ENCODE measurements at regions not wholly inside any gene's neighbourhood (a gene's known extent, or its start where the extent isn't known, plus 50 kb on each side); places are given as distances from the start of the nearest gene placed in this dataset.

- Histone ChIP-seq H3K4me3 (ENCODE audit: control extremely low read depth in 1 of 5, extremely low read depth in 1 of 5, insufficient read depth in 1 of 5, low read depth in 2 of 5, low read length in 4 of 5) (no peak overlapping the region), H2AFZ (ENCODE audit: insufficient read depth, low read depth, low read length, poor library complexity, severe bottlenecking) (no peak overlapping the region), H3K79me2 (ENCODE audit: control insufficient read depth, insufficient read depth, low read length) (no peaks in the 10 kb centered on the region), H3K36me3 (replicated peaks in 1 of 2; ENCODE audit: control extremely low read depth in 1 of 2, control insufficient read depth in 1 of 2, extremely low read depth in 1 of 2, insufficient read depth in 2 of 2, low read length in 1 of 2) (no peaks in the 10 kb centered on the region), H3K4me2 (replicated peaks; ENCODE audit: low read depth, low read length, poor library complexity, severe bottlenecking) (no peak overlapping the region), H3K9ac (ENCODE audit: low read length) (no peak overlapping the region), H4K20me1 (ENCODE audit: control insufficient read depth, insufficient read depth, low read length, poor library complexity, severe bottlenecking) (no peaks in the 10 kb centered on the region), H3K4me1 (ENCODE audit: control insufficient read depth in 2 of 2, insufficient read depth in 2 of 2, low read length in 2 of 2) (no peaks in the 10 kb centered on the region), H3K27me3 (replicated peaks in 1 of 4; ENCODE audit: control extremely low read depth in 1 of 4, control insufficient read depth in 3 of 4, insufficient read depth in 4 of 4, low read length in 3 of 4) (no peaks in the 10 kb centered on the region), H3K27ac (ENCODE audit: low read length in 2 of 2) (no peak overlapping the region), H3K9me3 (ENCODE audit: control extremely low read depth in 1 of 3, control insufficient read depth in 2 of 3, insufficient read depth in 1 of 3, low read length in 2 of 3) (peaks cover 0 to 6% (median 4%) of the 10 kb centered on the region in 3 donors)
- intact Hi-C loops (cut with micrococcal nuclease), result no loop called here
- ATAC-seq (ENCODE audit: low read depth) (no peak), DNase-seq (no peak)
- Mint-ChIP-seq H3K4me1 (no peaks in the 10 kb centered on the region), H3K27me3 (no peaks in the 10 kb centered on the region), H3K4me3 (no peak overlapping the region), H3K27ac (no peak overlapping the region), H3K9me3 (ENCODE audit: insufficient read depth) (peaks cover 7% of the 10 kb centered on the region)
- WGBS (ENCODE audit: insufficient coverage), result no CpG with 5 or more reads among the region's 2 CpGs
- POLR2A ChIA-PET, result no interaction called here
- no peak for TF ChIP-seq EZH2 (IDR thresholded peaks at IDR 0.05; ENCODE audit: borderline replicate concordance, insufficient read depth, low read depth, low read length, poor library complexity, severe bottlenecking)
- TF ChIP-seq, protein P1, sequence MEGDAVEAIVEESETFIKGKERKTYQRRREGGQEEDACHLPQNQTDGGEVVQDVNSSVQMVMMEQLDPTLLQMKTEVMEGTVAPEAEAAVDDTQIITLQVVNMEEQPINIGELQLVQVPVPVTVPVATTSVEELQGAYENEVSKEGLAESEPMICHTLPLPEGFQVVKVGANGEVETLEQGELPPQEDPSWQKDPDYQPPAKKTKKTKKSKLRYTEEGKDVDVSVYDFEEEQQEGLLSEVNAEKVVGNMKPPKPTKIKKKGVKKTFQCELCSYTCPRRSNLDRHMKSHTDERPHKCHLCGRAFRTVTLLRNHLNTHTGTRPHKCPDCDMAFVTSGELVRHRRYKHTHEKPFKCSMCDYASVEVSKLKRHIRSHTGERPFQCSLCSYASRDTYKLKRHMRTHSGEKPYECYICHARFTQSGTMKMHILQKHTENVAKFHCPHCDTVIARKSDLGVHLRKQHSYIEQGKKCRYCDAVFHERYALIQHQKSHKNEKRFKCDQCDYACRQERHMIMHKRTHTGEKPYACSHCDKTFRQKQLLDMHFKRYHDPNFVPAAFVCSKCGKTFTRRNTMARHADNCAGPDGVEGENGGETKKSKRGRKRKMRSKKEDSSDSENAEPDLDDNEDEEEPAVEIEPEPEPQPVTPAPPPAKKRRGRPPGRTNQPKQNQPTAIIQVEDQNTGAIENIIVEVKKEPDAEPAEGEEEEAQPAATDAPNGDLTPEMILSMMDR (IDR thresholded peaks at IDR 0.05), result no peak
- CTCF ChIA-PET, result no interaction called here
These were observed 54.4 kb upstream of the MAP9 start for GRCh38 chr4:155430895-155431795.

DNA sequence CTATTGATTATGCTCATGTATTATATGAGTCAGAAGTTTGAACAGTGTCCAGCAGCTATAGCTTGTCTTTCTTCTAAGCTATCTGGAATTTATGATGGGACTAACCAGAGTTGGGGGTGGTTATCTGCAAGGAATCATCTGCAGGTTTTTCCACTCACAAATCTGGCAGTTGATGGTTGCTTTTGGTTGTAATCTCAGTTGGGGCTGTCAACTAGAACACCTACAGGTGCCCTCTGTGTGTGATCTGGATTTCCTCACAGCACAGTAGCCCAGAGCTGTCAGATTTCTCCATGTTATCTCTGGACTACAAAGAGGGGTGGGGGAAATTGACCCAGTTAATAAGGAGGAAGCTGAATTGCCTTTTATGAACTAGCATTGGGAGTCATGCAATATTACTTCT is 51.4 kb upstream of the MAP9 start:
- intact Hi-C loops (cut with micrococcal nuclease), result no loop called here
- Histone ChIP-seq H3K27ac (ENCODE audit: low read length in 2 of 2) (no peak overlapping the region), H4K20me1 (ENCODE audit: control insufficient read depth, insufficient read depth, low read length, poor library complexity, severe bottlenecking) (no peaks in the 10 kb centered on the region), H3K36me3 (replicated peaks in 1 of 2; ENCODE audit: control extremely low read depth in 1 of 2, control insufficient read depth in 1 of 2, extremely low read depth in 1 of 2, insufficient read depth in 2 of 2, low read length in 1 of 2) (no peaks in the 10 kb centered on the region), H2AFZ (ENCODE audit: insufficient read depth, low read depth, low read length, poor library complexity, severe bottlenecking) (no peak overlapping the region), H3K4me2 (replicated peaks; ENCODE audit: low read depth, low read length, poor library complexity, severe bottlenecking) (no peak overlapping the region), H3K79me2 (ENCODE audit: control insufficient read depth, insufficient read depth, low read length) (no peaks in the 10 kb centered on the region), H3K4me3 (ENCODE audit: control extremely low read depth in 1 of 5, extremely low read depth in 1 of 5, insufficient read depth in 1 of 5, low read depth in 2 of 5, low read length in 4 of 5) (no peak overlapping the region), H3K27me3 (replicated peaks in 1 of 4; ENCODE audit: control extremely low read depth in 1 of 4, control insufficient read depth in 3 of 4, insufficient read depth in 4 of 4, low read length in 3 of 4) (no peaks in the 10 kb centered on the region), H3K9ac (ENCODE audit: low read length) (no peak overlapping the region), H3K9me3 (ENCODE audit: control extremely low read depth in 1 of 3, control insufficient read depth in 2 of 3, insufficient read depth in 1 of 3, low read length in 2 of 3) (peaks cover 1 to 7% (median 6%) of the 10 kb centered on the region in 3 donors), H3K4me1 (ENCODE audit: control insufficient read depth in 2 of 2, insufficient read depth in 2 of 2, low read length in 2 of 2) (no peaks in the 10 kb centered on the region)
- CTCF ChIA-PET, result no interaction called here
- TF ChIP-seq, protein P1 (IDR thresholded peaks at IDR 0.05), result no peak
- no peak for TF ChIP-seq EZH2 (IDR thresholded peaks at IDR 0.05; ENCODE audit: borderline replicate concordance, insufficient read depth, low read depth, low read length, poor library complexity, severe bottlenecking)
- Mint-ChIP-seq H3K27me3 (no peaks in the 10 kb centered on the region), H3K4me1 (no peaks in the 10 kb centered on the region), H3K9me3 (ENCODE audit: insufficient read depth) (peaks cover 7% of the 10 kb centered on the region), H3K27ac (no peak overlapping the region), H3K4me3 (no peak overlapping the region)
- POLR2A ChIA-PET, result no interaction called here
- no peak for DNase-seq
- no peak for ATAC-seq (ENCODE audit: low read depth)
